ENCODE measurements at regions not wholly inside any gene's neighbourhood (a gene's known extent, or its start where the extent isn't known, plus 50 kb on each side); places are given as distances from the start of the nearest gene placed in this dataset.

DNA sequence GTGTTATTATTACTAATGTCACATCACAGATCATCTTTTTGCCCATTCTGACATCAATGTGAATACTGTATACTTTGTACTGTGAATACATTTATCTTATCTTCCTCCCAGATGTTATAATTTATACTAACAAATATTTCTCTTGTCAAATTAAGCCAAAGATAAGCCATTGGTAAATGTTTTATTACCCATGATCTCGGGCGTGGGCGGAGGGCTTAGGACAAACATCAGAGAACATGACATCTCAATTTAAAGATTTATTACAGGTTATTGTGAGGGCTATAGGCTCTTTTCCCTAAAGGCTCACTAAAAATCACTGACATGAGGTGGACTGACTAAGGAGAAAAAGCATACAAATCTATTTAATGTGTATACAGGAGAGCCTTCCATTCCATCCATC lies 58.2 kb upstream of the DGKB start:
- DNase-seq: no peak

DNA sequence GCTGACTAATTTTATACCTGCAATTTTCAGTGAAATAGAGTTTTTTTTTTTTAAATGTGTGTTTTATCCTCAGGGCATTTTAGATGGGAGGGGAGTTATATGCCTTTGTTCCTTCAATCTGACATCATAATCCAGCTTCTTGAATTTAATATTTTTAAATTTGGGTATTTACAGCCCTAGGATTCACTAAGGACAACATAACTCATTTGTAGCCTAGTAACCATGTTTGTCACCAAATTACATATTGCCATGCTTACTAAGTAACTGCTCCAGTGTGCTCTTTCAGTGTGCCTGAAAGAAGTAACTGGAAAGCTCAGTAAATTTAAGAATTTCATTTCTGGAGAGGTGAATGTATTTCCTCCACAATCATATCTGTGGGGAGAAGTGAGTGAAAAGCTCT lies 56.8 kb upstream of the DGKB start:
- DNase-seq: no peak

DNA sequence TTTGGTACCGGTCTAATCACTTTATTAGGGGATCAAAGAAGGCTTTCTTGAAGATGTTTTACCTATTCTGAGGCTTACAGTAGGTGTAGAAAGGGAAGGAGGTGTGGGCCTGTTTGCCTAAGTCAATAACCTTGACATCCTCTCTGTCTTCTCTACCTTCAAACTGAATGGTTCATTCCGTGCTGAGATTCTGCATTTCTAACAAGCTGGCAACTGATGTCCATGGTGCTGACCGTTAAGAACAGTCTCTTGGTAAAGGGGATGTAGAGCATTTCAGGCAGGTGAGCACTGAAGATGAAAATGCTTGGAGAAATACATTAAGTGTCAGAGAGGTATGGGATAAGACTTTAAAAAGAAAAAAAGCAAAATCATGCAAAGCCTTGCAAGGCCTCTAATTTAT lies 51.5 kb upstream of the DGKB start:
- no peak for DNase-seq

All from Kasumi-1 (cell line).